Tibial artery (tissue), 4 donors: ENCODE measurements at regions not wholly inside any gene's neighbourhood (a gene's known extent, or its start where the extent isn't known, plus 50 kb on each side); places are given as distances from the start of the nearest gene placed in this dataset.

Experiments
- DNase-seq, 2 donors: peaks; one replicate each; pipeline ENCODE4 v3.0.0-alpha.2; 2019
- H3K27ac ChIP-seq, 2 donors: fragments of 200-600 bp; sonication (generic) in 1 of 2; 1 replicate in 1 of 2; 2 replicates in 1 of 2; pipeline ENCODE4 v1.5.1; 2018 to 2019; ENCODE audit warnings: mild to moderate bottlenecking in 1 of 2
- H3K27me3 ChIP-seq, 2 donors: fragments of 200-600 bp; sonication (generic) in 1 of 2; one replicate each; pipeline versions ENCODE4 v1.5.1 to v1.6.0; 2016 to 2019
- H3K36me3 ChIP-seq, 3 donors: fragments of 200-600 bp; sonication (generic) in 2 of 3; one replicate each; pipeline ENCODE4 v1.5.1; 2016 to 2019; ENCODE audit warnings: mild to moderate bottlenecking in 2 of 3
- H3K4me1 ChIP-seq, 4 donors: fragments of 200-600 bp; sonication (generic) in 2 of 4; 1 replicate in 3 of 4; 2 replicates in 1 of 4; pipeline ENCODE4 v1.5.1; 2016 to 2019
- H3K4me3 ChIP-seq, 2 donors: fragments of 200-600 bp; sonication (generic) in 1 of 2; 1 replicate in 1 of 2; 2 replicates in 1 of 2; pipeline ENCODE4 v1.5.1; 2018 to 2019; ENCODE audit warnings: mild to moderate bottlenecking in 2 of 2
- H3K9me3 ChIP-seq, 3 donors: fragments of 200-600 bp; sonication (generic) in 1 of 3; one replicate each; pipeline ENCODE4 v1.5.1; 2016 to 2019
- CTCF ChIP-seq, 2 experiments: fragments of 200-600 bp in 1 of 2; fragments of 450-650 bp in 1 of 2; IDR thresholded peaks; one replicate each; pipeline ENCODE4 v1.5.1; 2017 to 2019; ENCODE audit warnings: antibody characterized with exemption in 2 of 2, mild to moderate bottlenecking in 1 of 2, moderate library complexity in 1 of 2
- intact Hi-C: fragments of 100-400 bp; cut with DNase I; formaldehyde crosslinking; loops from one replicate; pipeline ENCODE4 v1.15.0; 2023; ENCODE audit warnings: low total_unique reads

GRCh38 chr16:85495823-85496538, 117.1 kb upstream of the GSE1 start:
- DNase-seq: no peak
- Histone ChIP-seq H3K9me3 (no peaks in the 10 kb centered on the region), H3K27me3 (no peaks in the 10 kb centered on the region), H3K27ac (no peak overlapping the region), H3K36me3 (no peaks in the 10 kb centered on the region), H3K4me1 (peaks cover 0 to 22% (median 18%) of the 10 kb centered on the region in 4 donors), H3K4me3 (no peak overlapping the region)
- no peak for TF ChIP-seq CTCF (IDR thresholded peaks at IDR 0.05)
- intact Hi-C loops: no loop called here

DNA sequence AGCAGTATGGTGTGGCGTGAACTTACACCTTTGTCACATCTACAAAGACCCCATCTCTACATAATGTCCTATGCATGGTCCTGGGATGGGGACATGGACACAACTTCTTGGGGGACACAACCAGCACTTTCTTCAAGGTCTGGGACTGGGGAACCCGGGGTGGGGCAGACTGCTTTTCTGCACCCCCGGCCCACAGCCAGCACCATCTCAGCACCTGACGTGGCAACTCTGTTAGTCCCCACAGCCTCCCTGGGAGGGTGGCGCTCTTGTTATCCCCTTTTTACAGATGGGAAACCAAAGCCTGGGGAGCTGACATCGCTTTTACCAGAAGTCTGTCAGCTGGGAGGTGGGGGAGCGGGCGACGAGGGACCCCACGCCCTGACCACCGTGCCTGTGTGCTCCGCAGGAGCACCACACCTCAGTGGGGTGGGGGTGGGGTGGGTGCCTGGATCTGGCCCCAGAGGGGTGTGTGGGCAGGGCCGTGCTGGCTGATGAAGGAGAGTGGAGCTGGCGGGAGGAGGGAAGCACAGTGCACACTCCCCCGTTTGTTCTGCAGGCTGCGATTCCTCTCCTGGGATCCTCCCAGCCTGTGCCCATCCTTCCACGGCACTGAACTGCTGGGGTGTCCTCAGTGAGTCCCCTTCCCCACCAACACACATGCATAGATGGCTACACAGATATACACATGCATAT, 115.4 kb upstream of the GSE1 start:
- Histone ChIP-seq H3K36me3 (no peaks in the 10 kb centered on the region), H3K27ac (no peak overlapping the region), H3K4me3 (no peak overlapping the region), H3K27me3 (no peaks in the 10 kb centered on the region), H3K4me1 (peaks cover 0 to 4% (median 1%) of the 10 kb centered on the region in 4 donors), H3K9me3 (no peaks in the 10 kb centered on the region)
- TF ChIP-seq CTCF (IDR thresholded peaks at IDR 0.05): no peak
- DNase-seq: no peak
- intact Hi-C loops: no loop called here

- H3K27me3 ChIP-seq: no peaks in the 10 kb centered on the region
- intact Hi-C loops: no loop called here
- no peak overlapping the region for H3K4me3 ChIP-seq
- no peaks in the 10 kb centered on the region for H3K4me1 ChIP-seq
- no peak overlapping the region for H3K27ac ChIP-seq
- no peaks in the 10 kb centered on the region for H3K36me3 ChIP-seq
- no peak for DNase-seq
- TF ChIP-seq CTCF (IDR thresholded peaks at IDR 0.05): no peak
- no peaks in the 10 kb centered on the region for H3K9me3 ChIP-seq
Measured at GRCh38 chr16:85498607-85499006, 114.5 kb upstream of the GSE1 start.

DNA sequence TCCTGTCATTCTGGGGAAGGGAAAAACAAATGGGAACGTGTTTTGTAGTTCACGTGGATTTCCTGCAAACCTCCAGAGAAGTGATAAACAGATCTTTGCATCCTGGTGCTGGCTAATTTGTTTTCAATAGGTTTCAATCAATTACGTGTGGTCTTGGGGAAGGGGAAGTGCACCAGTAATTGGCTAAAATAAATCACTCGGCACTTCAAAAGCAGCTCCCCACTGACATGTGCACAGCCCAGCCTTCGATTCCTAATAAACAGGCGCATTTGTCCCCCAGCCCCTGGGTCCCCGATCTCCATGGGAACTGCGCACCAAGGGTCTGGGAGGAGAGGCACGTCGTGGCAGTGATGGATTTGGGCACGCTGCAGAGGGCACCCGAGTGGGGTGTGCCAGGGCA, 112.9 kb upstream of the GSE1 start:
- no peak for DNase-seq
- Histone ChIP-seq H3K4me3 (no peak overlapping the region), H3K4me1 (no peaks in the 10 kb centered on the region), H3K27ac (no peak overlapping the region), H3K36me3 (no peaks in the 10 kb centered on the region), H3K27me3 (no peaks in the 10 kb centered on the region), H3K9me3 (no peaks in the 10 kb centered on the region)
- intact Hi-C loops: loop anchor here (5.0 kb wide), 1 partner anchor 107 kb away; no protein-coding TSS in a partner anchor
- no peak for TF ChIP-seq CTCF (IDR thresholded peaks at IDR 0.05)

GRCh38 chr16:85501900-85502299, 111.2 kb upstream of the GSE1 start:
- Histone ChIP-seq H3K9me3 (no peaks in the 10 kb centered on the region), H3K27me3 (no peaks in the 10 kb centered on the region), H3K36me3 (no peaks in the 10 kb centered on the region), H3K4me3 (no peak overlapping the region), H3K4me1 (no peaks in the 10 kb centered on the region), H3K27ac (no peak overlapping the region)
- intact Hi-C loops: loop anchor here (5.0 kb wide), 1 partner anchor 105 kb away; no protein-coding TSS in a partner anchor
- TF ChIP-seq CTCF (IDR thresholded peaks at IDR 0.05): no peak
- DNase-seq: no peak
